ACHN (cell line): ENCODE measurements at regions not wholly inside any gene's neighbourhood (a gene's known extent, or its start where the extent isn't known, plus 50 kb on each side); places are given as distances from the start of the nearest gene placed in this dataset.

Experiments
- DNase-seq: peaks from one replicate; pipeline ENCODE4 v3.0.0-alpha.2; 2015
- in situ Hi-C: cut with HindIII; loops from 2 replicates; pipeline ENCODE4 v1.10.0; 2017; ENCODE audit warnings: low sequenced_read_pairs, low pct_ligation_motif_present, low pct_unique_long_range_greater_than_20kb

GRCh38 chr3:31361371-31362273 lies 171.1 kb upstream of the STT3B start:
- in situ Hi-C loops, result no loop called here
- DNase-seq, result peak; percentile 57

GRCh38 chr3:31364188-31364587 lies 168.5 kb upstream of the STT3B start:
- DNase-seq, result no peak

GRCh38 chr3:31364711-31365110 lies 168.0 kb upstream of the STT3B start:
- in situ Hi-C loops, result no loop called here

More at GRCh38 chr3:31364188-31364587, 168.5 kb upstream of the STT3B start:
- in situ Hi-C loops, result no loop called here

GRCh38 chr3:31367518-31367917 lies 165.2 kb upstream of the STT3B start:
- DNase-seq, result no peak
- in situ Hi-C loops, result no loop called here

More at GRCh38 chr3:31364711-31365110, 168.0 kb upstream of the STT3B start:
- DNase-seq, result no peak

GRCh38 chr3:31369637-31370379 lies 162.9 kb upstream of the STT3B start:
- no peak for DNase-seq
- in situ Hi-C loops, result no loop called here

- in situ Hi-C loops, result no loop called here
- no peak for DNase-seq
Observed at GRCh38 chr3:31370380-31370666, 162.4 kb upstream of the STT3B start.

GRCh38 chr3:31370681-31371080 lies 162.0 kb upstream of the STT3B start:
- in situ Hi-C loops, result no loop called here
- no peak for DNase-seq

GRCh38 chr3:31371484-31372177 lies 161.1 kb upstream of the STT3B start:
- in situ Hi-C loops, result no loop called here
- no peak for DNase-seq

- no peak for DNase-seq
- in situ Hi-C loops, result no loop called here
Observed at GRCh38 chr3:31373681-31374080, 159.0 kb upstream of the STT3B start.

GRCh38 chr3:31377045-31377642 lies 155.6 kb upstream of the STT3B start:
- DNase-seq, result peak; percentile 51
- in situ Hi-C loops, result no loop called here

GRCh38 chr3:31378231-31378630 lies 154.5 kb upstream of the STT3B start:
- in situ Hi-C loops, result no loop called here
- no peak for DNase-seq

- in situ Hi-C loops, result no loop called here
- no peak for DNase-seq
Observed at GRCh38 chr3:31379598-31379997, 153.1 kb upstream of the STT3B start.

- in situ Hi-C loops, result no loop called here
- DNase-seq, result no peak
Observed at GRCh38 chr3:31382856-31383255, 149.9 kb upstream of the STT3B start.

- no peak for DNase-seq
- in situ Hi-C loops, result no loop called here
Observed at GRCh38 chr3:31384117-31384516, 148.6 kb upstream of the STT3B start.

- no peak for DNase-seq
- in situ Hi-C loops, result no loop called here
Observed at GRCh38 chr3:31389939-31390338, 142.8 kb upstream of the STT3B start.

GRCh38 chr3:31390466-31390865 lies 142.3 kb upstream of the STT3B start:
- no peak for DNase-seq
- in situ Hi-C loops, result no loop called here

- DNase-seq, result no peak
- in situ Hi-C loops, result no loop called here
Observed at GRCh38 chr3:31391150-31391549, 141.6 kb upstream of the STT3B start.

GRCh38 chr3:31392568-31392967 lies 140.2 kb upstream of the STT3B start:
- DNase-seq, result no peak
- in situ Hi-C loops, result no loop called here

- in situ Hi-C loops, result no loop called here
- no peak for DNase-seq
Observed at GRCh38 chr3:31399271-31399670, 133.5 kb upstream of the STT3B start.
